H9 (cell line): ENCODE measurements at regions not wholly inside any gene's neighbourhood (a gene's known extent, or its start where the extent isn't known, plus 50 kb on each side); places are given as distances from the start of the nearest gene placed in this dataset.
A peak's percentile ranks its signal among the peaks of the same experiment; 100 is the strongest.

Experiments used
- DNase-seq: peaks from one replicate; pipeline ENCODE4 v3.0.0-alpha.2; 2017
- H2AFZ ChIP-seq: one replicate; pipeline ENCODE4 v1.6.1; 2013; ENCODE audit warnings: mild to moderate bottlenecking, low read length, control low read depth, moderate library complexity
- H2AK5ac ChIP-seq: 2 replicates; pipeline ENCODE4 v1.6.1; 2013; ENCODE audit warnings: low read length, control low read depth, mixed read lengths; ENCODE audit not compliant: insufficient read length
- H2BK120ac ChIP-seq: one replicate; pipeline ENCODE4 v1.6.1; 2013; ENCODE audit warnings: low read depth, mild to moderate bottlenecking, low read length, control low read depth, inconsistent platforms; ENCODE audit not compliant: poor library complexity, severe bottlenecking
- H2BK12ac ChIP-seq: 2 replicates; pipeline ENCODE4 v1.6.1; 2013; ENCODE audit warnings: low read length, control low read depth, mixed read lengths, low read depth; ENCODE audit not compliant: insufficient read length
- H2BK15ac ChIP-seq: 2 replicates; pipeline ENCODE4 v1.6.1; 2013; ENCODE audit warnings: low read depth, low read length, control low read depth
- H2BK20ac ChIP-seq: one replicate; pipeline ENCODE4 v1.6.1; 2013; ENCODE audit warnings: low read depth, mild to moderate bottlenecking, low read length, control low read depth, inconsistent platforms; ENCODE audit not compliant: poor library complexity, severe bottlenecking
- H2BK5ac ChIP-seq: 2 replicates; pipeline ENCODE4 v1.6.1; 2013; ENCODE audit warnings: low read length, control low read depth, mixed read lengths; ENCODE audit not compliant: insufficient read length
- H3K14ac ChIP-seq: 2 replicates; pipeline ENCODE4 v1.6.1; 2013; ENCODE audit warnings: low read length, control low read depth; ENCODE audit not compliant: insufficient read depth
- H3K18ac ChIP-seq: 2 replicates; pipeline ENCODE4 v1.6.1; 2013; ENCODE audit warnings: low read depth, mild to moderate bottlenecking, mixed read lengths, low read length, control low read depth; ENCODE audit not compliant: insufficient read length
- H3K23ac ChIP-seq: 2 replicates; pipeline ENCODE4 v1.6.1; 2013; ENCODE audit warnings: low read length, control low read depth, mixed read lengths, low read depth; ENCODE audit not compliant: insufficient read length
- H3K23me2 ChIP-seq: 2 replicates; pipeline ENCODE4 v1.6.1; 2013; ENCODE audit warnings: low read depth, mild to moderate bottlenecking, mixed read lengths, low read length, control low read depth; ENCODE audit not compliant: insufficient read length, poor library complexity, severe bottlenecking
- H3K27ac ChIP-seq: 2 replicates; pipeline ENCODE4 v1.5.1; 2013; ENCODE audit warnings: low read length, control low read depth, mixed read lengths, low read depth; ENCODE audit not compliant: insufficient read length
- H3K27me3 ChIP-seq: 2 replicates; pipeline ENCODE4 v1.6.1; 2013; ENCODE audit warnings: low read length, control low read depth, inconsistent platforms; ENCODE audit not compliant: insufficient read depth
- H3K4ac ChIP-seq: 2 replicates; pipeline ENCODE4 v1.6.1; 2013; ENCODE audit warnings: low read depth, mild to moderate bottlenecking, control low read depth, inconsistent platforms, low read length, moderate library complexity
- H3K4me1 ChIP-seq: 2 replicates; pipeline ENCODE4 v1.6.1; 2013; ENCODE audit warnings: low read length, control low read depth, inconsistent platforms; ENCODE audit not compliant: insufficient read depth
- H3K4me2 ChIP-seq: 2 replicates; pipeline ENCODE4 v1.6.1; 2013; ENCODE audit warnings: low read length, control low read depth, mixed read lengths; ENCODE audit not compliant: insufficient read length, insufficient read depth
- H3K56ac ChIP-seq: 2 replicates; pipeline ENCODE4 v1.6.1; 2013; ENCODE audit warnings: low read depth, mild to moderate bottlenecking, mixed read lengths, low read length, control low read depth; ENCODE audit not compliant: insufficient read length
- H3K79me1 ChIP-seq: 2 replicates; pipeline ENCODE4 v1.6.1; 2013; ENCODE audit warnings: low read depth, mild to moderate bottlenecking, moderate library complexity, low read length, control low read depth, inconsistent platforms; ENCODE audit not compliant: insufficient read depth, poor library complexity, severe bottlenecking
- H3K79me2 ChIP-seq: 2 replicates; pipeline ENCODE4 v1.6.1; 2013; ENCODE audit warnings: low read length, control low read depth, inconsistent platforms; ENCODE audit not compliant: insufficient read depth
- H3K9ac ChIP-seq: 2 replicates; pipeline ENCODE4 v1.6.1; 2013; ENCODE audit warnings: low read length, control low read depth, mixed read lengths; ENCODE audit not compliant: insufficient read length; ENCODE audit errors: extremely low read depth
- H3K9me3 ChIP-seq: one replicate; pipeline ENCODE4 v1.6.1; 2013; ENCODE audit warnings: low read depth, low read length, inconsistent platforms; ENCODE audit not compliant: control insufficient read depth
- H3T11ph ChIP-seq: one replicate; pipeline ENCODE4 v1.6.1; 2013; ENCODE audit warnings: mild to moderate bottlenecking, low read length, control low read depth, inconsistent platforms
- H4K20me1 ChIP-seq: one replicate; pipeline ENCODE4 v1.6.1; 2013; ENCODE audit not compliant: control insufficient read depth, insufficient read length, insufficient read depth
- H4K5ac ChIP-seq: 2 replicates; pipeline ENCODE4 v1.6.1; 2013; ENCODE audit warnings: low read depth, mild to moderate bottlenecking, mixed read lengths, low read length, control low read depth; ENCODE audit not compliant: insufficient read length
- H4K8ac ChIP-seq: replicated peaks from 2 replicates; pipeline ENCODE4 v1.6.1; 2013; ENCODE audit warnings: low read length, control low read depth, mixed read lengths, low read depth; ENCODE audit not compliant: insufficient read length
- H4K91ac ChIP-seq: 2 replicates; pipeline ENCODE4 v1.6.1; 2013; ENCODE audit warnings: low read depth, mild to moderate bottlenecking, moderate library complexity, mixed read lengths, low read length, control low read depth; ENCODE audit not compliant: insufficient read length
- H3K27ac Mint-ChIP-seq, 3 experiments: 2 replicates in 2 of 3; 3 replicates in 1 of 3; pipeline ENCODE4 v1.8.0; 2020 to 2021; ENCODE audit warnings: mixed read lengths in 3 of 3, mild to moderate bottlenecking in 1 of 3, moderate library complexity in 1 of 3
- H3K27me3 Mint-ChIP-seq: 2 replicates; pipeline ENCODE4 v1.8.0; 2021; ENCODE audit warnings: low read depth, mild to moderate bottlenecking, moderate library complexity, mixed read lengths
- H3K36me3 Mint-ChIP-seq, 3 experiments: 2 replicates in 2 of 3; 3 replicates in 1 of 3; pipeline ENCODE4 v1.8.0; 2020 to 2021; ENCODE audit warnings: low read depth in 3 of 3, mixed read lengths in 3 of 3; ENCODE audit not compliant: insufficient read depth in 1 of 3
- H3K4me1 Mint-ChIP-seq, 2 experiments: 2 replicates each; pipeline ENCODE4 v1.8.0; 2020; ENCODE audit warnings: mixed read lengths in 2 of 2
- H3K4me3 Mint-ChIP-seq, 2 experiments: 2 replicates in 1 of 2; 3 replicates in 1 of 2; pipeline ENCODE4 v1.8.0; 2020 to 2021; ENCODE audit warnings: mild to moderate bottlenecking in 2 of 2, mixed read lengths in 2 of 2, moderate library complexity in 1 of 2
- H3K9me3 Mint-ChIP-seq, 2 experiments: 2 replicates in 1 of 2; 3 replicates in 1 of 2; pipeline ENCODE4 v1.8.0; 2020; ENCODE audit warnings: mild to moderate bottlenecking in 2 of 2, mixed read lengths in 2 of 2, moderate library complexity in 1 of 2
- CTCF ChIP-seq: fragments of 200-600 bp; sonication (generic); conservative IDR thresholded peaks from 3 replicates; pipeline ENCODE4 v1.8.0; 2021; ENCODE audit warnings: antibody characterized with exemption, mild to moderate bottlenecking
- WGBS: extraction: QIAGEN DNeasy Blood & Tissue Kit; methylation state at CpG from one replicate; pipeline ENCODE4 v1.1.7; 2013; ENCODE audit warnings: missing lambda C conversion rate, low lambda C conversion rate, mixed read lengths; ENCODE audit not compliant: insufficient read length; ENCODE audit errors: extremely low coverage; 5-methylcytosine and 5-hydroxymethylcytosine counted together

GRCh38 chr5:171720086-171720485 lies 65.5 kb upstream of the SMIM23 start:
- no peak overlapping the region for H4K5ac ChIP-seq
- Mint-ChIP-seq H3K27me3 (peaks cover 13% of the 10 kb centered on the region), H3K27ac (no peak overlapping the region), H3K9me3 (no peaks in the 10 kb centered on the region), H3K4me1 (peaks cover 12 to 15% of the 10 kb centered on the region in 2 experiments), H3K4me3 (no peak overlapping the region), H3K36me3 (no peaks in the 10 kb centered on the region)
- H3K14ac ChIP-seq, result no peak overlapping the region
- no peak overlapping the region for H2BK20ac ChIP-seq
- no peaks in the 10 kb centered on the region for H4K20me1 ChIP-seq
- no peaks in the 10 kb centered on the region for H3K23me2 ChIP-seq
- peak; percentile 5 for DNase-seq
- TF ChIP-seq CTCF, result no peak
- H3K4ac ChIP-seq, result no peak overlapping the region
- H3K4me2 ChIP-seq, result no peak overlapping the region
- H3K27ac ChIP-seq, result no peak overlapping the region
- no peaks in the 10 kb centered on the region for H3K9me3 ChIP-seq
- no peak overlapping the region for H2AK5ac ChIP-seq
- H3K27me3 ChIP-seq, result no peaks in the 10 kb centered on the region
- no peak overlapping the region for H3K56ac ChIP-seq
- no peak overlapping the region for H2BK12ac ChIP-seq
- H3K4me1 ChIP-seq, result peaks cover 4% of the 10 kb centered on the region
- no peak overlapping the region for H2BK15ac ChIP-seq
- no CpG with 5 or more reads among the region's 6 CpGs for WGBS
- no peak overlapping the region for H2AFZ ChIP-seq
- no peak overlapping the region for H3K18ac ChIP-seq
- no peaks in the 10 kb centered on the region for H3K79me2 ChIP-seq
- no peak overlapping the region for H2BK120ac ChIP-seq
- no peak overlapping the region for H4K8ac ChIP-seq
- no peak overlapping the region for H2BK5ac ChIP-seq
- no peak overlapping the region for H4K91ac ChIP-seq
- no peak overlapping the region for H3K9ac ChIP-seq
- H3K79me1 ChIP-seq, result no peaks in the 10 kb centered on the region
- H3T11ph ChIP-seq, result no peak overlapping the region
- H3K23ac ChIP-seq, result no peak overlapping the region
